ENCODE measurements at regions not wholly inside any gene's neighbourhood (a gene's known extent, or its start where the extent isn't known, plus 50 kb on each side); places are given as distances from the start of the nearest gene placed in this dataset.

DNA sequence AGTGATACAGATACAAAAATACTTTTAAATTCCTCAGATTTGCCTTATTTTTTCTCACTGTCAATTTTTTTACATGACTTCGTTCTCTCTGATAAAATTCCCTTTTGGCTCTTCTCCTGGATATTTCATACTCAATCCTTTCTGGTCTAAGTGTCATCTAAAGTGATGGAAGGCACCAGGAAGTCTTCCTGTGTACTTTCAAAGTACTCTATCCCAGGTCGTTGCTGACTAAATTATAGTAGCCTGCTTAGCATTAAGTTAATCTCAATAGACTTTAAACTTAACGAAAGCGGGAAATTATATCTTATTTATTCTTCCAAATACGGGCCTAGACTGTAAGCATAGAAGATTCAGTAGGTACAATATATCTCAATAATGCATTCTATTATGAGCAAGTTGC is 67.8 kb downstream of the CASP12 start:
- no peak for DNase-seq (ENCODE audit: low read depth)

DNA sequence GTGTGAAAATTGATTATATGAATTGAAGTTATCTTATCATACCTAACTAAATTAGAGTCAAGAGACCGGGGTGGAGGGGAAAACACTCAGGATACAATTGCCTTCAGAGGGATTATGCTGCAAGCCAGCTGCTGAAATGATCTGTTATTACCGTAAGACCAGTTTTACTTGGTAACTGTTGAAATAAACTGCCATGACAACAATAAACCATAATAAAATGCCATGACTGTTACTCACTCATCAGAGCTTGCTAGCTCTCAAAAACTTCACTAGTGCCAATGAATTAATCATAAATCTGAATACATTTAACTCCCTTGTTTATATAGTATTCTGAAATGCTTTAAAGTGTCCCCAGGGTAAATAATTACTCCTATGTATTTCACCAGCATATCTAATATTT is 68.2 kb downstream of the CASP12 start:
- peak; percentile 38 for DNase-seq (ENCODE audit: low read depth)

DNA sequence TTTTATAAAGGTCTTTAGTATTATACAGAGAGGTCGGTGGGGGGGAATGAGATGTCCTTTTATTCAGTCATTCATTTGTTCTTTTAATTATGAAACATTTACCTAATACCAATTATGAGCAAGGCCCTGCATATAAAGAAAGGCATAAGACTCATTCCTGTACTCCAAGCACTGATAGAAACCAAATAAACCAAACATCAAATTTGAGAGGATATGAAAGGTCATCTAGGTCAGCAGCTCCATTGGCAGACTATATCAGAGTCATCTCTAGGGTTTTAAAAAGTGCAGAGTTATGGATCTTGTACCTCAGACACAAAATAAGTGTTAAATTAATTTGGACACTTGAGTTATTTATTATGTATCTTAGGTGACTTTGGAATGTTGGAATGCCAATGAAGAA is 71.5 kb downstream of the CASP12 start:
- no peak for DNase-seq (ENCODE audit: low read depth)

DNA sequence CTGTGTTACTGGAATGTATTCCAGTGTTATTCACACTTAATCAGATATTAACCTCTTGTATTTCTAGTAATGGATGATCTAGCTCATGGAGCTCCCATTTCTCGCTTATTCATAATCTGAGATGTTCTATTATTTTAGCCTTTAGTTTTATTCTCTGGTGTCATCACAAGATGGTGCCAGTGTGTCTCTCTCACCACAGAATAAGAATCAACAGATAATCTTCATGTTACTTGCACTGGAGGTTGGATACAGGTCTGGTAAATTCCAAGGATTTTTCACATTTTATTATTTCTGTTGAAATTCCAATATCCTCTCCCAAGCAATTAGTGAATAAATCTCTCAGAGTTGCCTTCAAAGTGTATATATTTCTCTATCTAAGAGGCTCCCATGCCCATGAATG is 74.6 kb downstream of the CASP12 start:
- no peak for DNase-seq (ENCODE audit: low read depth)

DNA sequence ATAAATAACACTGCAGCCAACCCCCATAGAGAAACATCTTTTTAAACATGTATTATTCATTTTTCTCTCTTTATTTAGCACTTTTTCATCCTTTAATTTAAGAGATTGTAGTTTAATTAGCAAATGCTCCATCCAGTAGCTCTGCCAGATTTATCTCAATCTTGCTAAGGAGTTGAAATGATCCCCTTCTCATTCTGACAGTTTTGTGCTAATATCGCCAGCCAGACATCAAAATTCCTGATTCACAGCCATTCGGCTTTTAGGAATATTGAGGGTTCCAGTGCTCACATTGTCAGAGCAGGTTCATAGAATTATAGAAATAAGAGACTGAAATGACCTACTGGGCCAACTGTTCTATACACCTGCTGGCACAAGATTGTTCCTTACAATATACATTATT is 77.8 kb downstream of the CASP12 start:
- no peak for DNase-seq (ENCODE audit: low read depth)

DNA sequence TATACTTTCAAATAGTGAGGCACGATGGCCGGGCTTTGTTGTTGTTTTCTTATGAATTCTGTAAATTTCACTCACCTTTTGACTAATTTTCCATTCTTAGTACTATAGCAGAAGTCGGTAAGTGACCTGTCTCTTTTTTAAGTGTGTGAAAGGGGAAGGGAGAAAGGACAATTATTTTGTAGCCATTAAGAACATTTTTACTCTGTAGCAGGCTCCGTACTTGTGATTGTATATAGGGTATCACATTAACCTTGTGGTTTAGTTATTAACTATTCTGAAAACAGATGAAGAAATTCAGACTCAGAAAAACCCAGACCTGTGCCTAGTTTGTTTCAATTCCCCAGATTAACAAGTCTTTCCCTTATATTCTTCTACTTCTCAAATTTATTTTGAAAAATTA is 78.7 kb downstream of the CASP12 start:
- DNase-seq (ENCODE audit: low read depth): no peak

DNA sequence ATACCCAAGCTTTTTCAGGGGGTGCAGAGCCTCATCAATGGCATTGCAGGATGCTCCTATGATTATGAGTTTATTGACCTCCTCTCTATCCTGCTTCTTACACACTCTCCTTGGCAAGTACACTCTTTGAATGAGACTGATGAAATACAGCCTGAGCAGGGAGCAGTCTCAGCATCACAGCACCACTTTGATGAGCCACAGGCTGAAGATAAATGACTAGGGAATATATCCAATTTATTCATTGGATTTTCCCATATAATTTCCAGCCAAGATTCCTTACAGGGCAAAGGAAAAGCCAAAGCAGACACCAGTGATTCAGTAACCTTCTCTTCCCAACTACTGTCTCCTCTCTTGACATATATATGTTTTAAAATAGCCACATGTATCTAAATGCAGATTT is 79.2 kb downstream of the CASP12 start:
- no peak for DNase-seq (ENCODE audit: low read depth)

DNA sequence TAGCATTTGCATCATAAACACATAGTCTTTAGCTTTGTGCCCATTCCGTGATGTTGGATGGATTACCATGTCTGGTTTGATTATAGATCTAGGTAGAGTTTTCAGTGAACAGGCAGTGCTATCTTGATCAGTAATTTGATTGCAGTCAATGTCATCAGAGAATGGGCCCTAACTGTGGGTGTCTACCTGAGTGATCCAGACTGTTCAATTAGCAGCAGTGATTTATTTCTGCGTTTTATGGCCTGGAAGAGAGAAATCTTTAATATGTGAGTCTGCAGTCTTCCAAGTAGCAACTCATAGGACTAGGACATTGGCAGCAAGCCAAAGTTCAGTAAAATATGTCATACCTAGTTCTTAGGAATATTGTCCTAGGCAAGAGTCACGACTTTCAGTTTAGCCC is 80.3 kb downstream of the CASP12 start:
- DNase-seq (ENCODE audit: low read depth): no peak

DNA sequence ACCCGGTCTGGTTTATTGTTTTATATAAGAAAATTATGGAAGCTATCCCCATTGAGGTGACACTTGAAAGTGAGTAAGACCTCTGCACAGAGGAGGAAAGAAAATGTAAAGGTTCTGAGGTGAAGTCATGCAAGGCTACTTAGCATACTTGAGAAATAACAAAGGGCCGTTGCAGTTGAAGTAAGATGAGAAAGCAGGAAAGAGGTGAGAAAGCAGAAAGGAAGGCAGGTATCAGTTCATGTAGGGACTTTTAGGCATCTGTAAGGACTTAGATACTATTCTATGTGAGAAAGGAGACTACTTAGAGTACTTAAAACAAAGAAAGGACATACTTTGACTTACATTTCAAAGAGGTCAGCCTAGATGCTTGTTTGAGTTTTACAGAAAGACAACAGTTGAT is 84.7 kb downstream of the CASP12 start:
- DNase-seq (ENCODE audit: low read depth): no peak

DNA sequence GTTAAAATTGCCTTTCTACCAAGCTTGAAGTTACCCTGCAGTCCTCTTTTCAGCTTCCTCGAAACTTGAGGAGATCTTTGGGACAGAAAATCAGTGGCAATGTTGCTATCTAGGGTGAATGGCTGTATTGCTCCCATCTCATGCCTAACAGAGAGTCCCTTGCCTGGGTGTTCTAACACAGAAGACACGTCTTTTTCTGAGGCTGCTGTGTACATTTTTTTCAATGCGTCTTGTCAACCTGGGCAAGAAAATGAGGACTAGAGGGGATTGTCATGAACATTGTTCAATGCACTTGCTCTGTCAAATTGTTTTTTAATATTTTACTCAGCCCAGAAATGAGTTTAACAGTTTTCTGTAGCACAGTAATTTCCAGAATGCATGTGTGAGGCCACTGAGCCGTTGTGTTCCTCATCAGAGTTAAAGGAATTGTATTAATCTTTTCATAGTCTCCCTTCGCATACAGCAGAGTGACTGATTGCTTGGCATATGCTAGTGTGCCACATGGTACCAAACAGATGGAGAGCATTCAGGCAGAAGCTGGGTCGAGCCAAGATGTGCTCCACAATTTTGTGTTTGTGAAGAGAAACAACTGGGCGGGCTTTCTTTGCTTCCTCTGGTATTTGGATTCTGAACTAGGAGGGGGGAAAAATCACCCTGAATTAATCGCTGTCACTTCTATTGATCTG is 86.0 kb downstream of the CASP12 start:
- DNase-seq (ENCODE audit: low read depth): no peak

DNA sequence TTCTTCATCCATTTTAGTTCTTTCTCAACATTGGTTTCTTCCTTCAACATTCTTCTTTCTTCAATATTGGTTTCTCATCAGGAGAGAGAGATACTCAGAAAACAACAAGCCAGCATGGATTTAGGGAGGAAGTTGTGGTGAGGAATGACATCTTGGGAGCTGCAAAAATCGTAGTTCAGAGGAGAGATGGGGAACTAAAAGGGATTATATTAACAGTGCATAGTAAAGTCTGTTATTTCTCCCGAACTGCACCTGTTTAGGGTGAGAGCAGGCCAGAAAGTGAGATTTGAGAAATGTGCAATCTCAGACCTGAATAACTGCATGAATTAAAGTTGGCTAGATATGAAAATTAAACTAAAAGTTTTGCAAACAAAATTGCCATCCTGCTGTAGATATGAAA is 94.5 kb downstream of the CASP12 start:
- no peak for DNase-seq (ENCODE audit: low read depth)

DNA sequence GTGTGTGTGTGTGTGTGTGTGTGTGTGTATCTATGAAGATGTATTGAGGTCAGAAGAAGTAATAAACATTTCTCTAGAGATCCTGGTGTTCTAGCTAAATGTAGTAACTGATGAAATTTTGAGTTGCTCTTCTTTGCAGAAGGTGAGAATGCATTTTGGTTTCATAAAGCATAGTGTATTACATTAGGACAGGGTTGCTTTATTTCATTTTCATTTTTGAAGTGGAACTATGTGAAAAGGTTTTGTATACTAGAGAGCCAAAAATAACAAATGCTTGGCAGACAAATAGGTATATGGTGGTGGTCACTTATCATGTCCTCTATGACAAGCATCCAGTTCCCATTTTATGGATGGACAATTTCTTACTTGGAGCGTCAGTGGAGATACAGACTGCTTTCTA is 99.0 kb downstream of the CASP12 start:
- no peak for DNase-seq (ENCODE audit: low read depth)

DNA sequence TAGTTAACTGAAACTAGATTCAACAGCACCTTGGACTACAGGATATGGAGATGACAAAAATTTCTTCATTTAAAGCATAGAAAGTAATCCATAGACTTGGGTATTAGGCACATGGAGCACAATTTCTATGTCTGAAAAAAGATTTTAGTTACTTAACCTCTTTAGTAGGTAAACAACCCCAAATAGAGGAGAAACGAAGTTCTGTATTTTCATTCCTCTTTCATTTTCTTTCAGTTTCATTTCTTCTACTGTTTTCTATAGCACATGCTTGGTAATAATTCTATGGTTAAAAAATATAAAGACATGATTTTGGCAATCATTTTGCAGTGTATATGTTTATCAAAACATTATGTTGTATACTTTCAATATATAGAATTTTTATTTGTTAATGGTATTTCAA is 99.5 kb downstream of the CASP12 start:
- no peak for DNase-seq (ENCODE audit: low read depth)

DNA sequence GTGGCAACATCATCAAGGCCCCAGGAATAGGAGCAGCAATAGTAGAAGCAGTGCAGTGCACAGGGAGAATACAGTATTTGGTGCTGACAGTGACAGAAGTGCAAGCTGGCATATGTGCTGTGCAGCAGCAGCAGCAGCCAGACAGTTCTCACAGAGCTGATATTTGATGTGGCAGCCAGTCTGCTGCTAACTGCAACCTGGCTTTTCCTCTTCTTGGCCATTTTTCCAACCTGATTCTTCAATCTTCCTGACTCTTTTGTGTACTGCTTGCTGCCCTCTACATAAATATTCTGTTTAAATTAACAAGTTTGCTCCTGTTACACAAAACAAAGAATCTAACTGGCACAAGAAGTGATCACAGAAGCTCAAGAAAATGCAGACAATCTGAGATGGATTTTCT is 102.0 kb downstream of the CASP12 start:
- no peak for DNase-seq (ENCODE audit: low read depth)

DNA sequence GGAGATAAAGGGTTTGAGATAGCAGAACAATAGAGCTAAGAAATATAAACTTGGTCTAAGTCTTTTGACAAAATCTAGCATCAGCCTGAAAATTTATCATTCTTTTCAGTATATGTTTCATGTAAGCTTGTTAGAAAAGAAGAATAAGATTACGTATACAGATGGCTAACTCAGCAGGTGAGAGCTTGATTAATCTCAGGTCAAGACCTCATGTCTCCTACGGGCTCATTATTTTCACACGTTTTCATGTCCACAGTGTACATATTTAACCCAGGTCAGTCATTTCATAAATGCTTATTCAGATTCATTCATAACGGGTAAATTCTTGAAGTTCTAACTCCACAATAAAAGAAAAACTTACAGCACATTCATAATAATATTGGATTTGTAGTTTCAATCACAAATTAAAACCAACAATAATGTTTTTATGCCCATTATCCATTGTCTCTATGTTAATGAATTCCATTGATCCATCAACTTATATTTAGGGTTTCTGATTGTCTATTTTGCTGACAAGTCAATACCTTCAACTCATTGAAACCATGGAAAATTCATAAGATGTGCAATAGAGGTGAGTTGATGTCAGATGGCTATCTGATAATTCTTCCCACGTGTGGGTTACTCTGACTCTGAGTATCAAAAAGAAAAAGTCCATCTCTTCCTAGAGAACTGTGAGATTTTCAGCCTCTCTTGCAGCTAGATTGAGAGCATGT is 102.6 kb downstream of the CASP12 start:
- DNase-seq (ENCODE audit: low read depth): no peak

DNA sequence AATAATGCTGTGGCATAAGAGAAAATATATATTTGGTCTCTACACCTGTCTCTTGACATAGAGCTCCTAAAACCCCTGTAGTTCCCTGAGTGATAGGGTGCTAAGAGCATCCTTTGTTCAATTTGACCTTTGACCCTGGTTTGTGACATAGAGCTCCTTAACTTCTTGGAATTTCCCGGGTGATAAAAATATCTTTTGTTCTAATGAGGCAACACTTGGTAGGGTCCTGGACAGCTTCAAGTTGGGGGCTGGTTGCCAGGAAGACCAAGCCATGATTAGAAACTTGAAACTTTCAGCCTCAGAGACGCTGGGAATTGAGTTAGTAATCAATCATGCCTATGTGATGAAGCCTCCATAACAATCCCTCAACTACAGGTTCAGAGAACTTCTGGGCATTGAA is 105.4 kb downstream of the CASP12 start:
- DNase-seq (ENCODE audit: low read depth): no peak

DNA sequence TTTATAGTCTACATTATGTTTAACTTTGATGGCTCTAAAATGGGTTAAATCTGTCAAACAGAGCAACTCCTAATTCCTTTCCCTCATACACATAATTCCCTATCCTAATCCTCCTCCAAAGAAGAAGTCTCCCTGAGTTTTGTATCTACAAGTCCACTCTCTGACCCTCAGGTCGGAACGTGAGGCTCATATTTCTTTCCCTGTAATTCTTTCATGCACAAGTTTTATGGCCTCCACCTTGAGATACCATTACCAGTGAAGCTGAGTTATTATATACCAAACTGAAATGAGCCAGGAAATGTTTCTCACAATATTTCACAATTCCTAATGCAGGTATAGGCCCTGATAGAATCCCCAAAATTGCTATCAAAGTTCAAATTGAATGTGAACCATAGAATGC is 106.4 kb downstream of the CASP12 start:
- no peak for DNase-seq (ENCODE audit: low read depth)

DNA sequence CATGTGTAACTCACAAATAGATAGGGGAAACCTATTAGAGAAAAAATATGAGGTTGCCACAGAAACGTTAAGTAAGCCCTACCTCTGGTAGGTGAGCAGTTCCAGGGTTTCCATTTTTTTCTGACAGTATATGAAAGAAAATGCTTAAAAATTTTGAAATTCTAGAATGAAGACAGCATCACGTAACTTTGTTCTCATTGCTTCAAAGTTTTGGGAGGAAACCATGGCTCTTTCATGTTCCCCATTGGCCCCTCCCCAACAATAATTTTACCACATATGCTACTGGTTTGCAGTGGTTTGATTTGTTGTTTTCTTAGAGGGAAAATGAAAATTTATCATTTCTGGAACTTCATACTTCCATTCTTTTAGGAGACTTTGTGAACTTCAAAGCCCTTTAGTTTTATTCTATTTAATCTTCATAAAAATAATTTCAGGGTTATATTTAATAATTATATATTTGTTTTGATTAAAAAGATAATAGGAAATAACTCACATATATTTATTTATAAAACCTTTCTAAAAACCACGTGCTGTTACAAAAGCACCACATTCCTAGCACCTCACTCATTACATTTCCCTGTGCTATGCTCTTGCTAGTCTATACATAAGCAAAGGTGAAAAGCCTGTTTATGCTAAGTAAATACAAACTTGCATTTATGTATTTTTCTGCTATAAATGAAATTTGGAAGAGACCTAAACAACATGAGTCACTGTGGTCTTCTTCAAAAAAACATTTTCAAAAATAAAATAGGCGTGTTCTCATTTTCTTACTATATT is 113.4 kb downstream of the CASP12 start:
- no peak for DNase-seq (ENCODE audit: low read depth)

DNA sequence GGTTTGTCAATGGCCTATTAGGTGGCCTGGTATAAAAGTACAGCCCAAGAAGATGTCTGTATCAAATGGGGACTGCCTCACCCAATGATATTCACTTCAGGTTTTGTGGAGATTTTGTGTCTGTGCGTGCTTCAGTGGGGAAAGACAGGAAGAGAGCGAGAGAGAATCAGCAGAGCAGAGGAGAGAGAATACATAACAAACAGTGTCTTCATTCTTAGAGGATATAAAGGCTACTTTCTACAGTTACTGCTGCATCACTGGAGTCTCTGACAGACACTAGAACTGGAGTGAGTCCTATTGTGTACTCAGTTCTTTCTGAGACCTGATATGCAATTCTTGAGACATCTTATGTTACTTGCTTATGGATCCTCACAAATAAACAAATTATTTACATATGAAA is 115.0 kb downstream of the CASP12 start:
- no peak for DNase-seq (ENCODE audit: low read depth)

DNA sequence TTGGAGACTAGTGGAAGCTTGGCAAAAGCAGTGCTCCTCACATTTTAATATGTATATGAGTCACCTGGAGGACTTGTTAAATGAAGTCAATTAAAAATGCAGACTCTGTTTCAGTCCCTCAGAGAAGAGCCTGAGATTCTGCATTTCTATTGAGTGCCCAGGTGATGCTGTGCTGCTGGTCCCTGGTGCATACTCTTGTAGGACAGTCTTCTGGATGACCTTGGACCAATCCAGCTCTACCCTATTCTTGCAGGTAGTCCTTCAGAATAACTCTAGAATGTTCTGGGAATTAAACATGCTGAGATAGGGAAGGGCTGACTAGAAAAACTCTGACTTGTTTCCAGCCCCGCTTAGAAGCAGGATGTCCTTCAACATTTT is 115.9 kb downstream of the CASP12 start:
- DNase-seq (ENCODE audit: low read depth): no peak

DNA sequence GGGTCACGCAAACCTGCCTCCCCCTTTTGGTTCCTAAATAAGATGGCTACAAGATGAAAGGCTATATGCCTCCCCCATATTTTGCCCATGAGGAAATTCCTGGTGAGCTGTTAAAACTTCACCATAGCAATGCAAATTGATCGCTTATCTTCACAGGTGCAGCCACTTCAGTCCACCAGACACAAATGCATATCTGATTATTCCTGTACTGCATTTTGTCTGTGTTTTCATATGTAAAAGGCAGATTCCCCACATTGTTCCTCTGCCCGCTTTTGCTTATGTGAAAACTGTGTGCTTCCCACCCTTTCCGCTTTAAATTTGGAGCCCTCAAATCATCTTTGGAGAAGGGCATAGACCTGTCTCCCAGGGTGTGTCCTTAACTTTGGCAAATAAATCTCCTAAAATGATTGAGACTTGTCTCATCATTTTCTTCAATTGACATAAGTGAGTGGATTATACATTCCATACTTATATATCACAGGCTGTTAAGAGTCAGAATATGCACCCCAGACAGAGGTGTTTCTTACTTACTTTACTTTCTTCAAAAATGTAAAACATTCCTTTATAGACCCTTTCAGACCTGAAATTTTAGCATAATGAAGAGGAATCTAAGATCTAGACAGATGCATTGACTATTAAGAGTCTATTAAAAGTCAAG is 116.4 kb downstream of the CASP12 start:
- no peak for DNase-seq (ENCODE audit: low read depth)

DNA sequence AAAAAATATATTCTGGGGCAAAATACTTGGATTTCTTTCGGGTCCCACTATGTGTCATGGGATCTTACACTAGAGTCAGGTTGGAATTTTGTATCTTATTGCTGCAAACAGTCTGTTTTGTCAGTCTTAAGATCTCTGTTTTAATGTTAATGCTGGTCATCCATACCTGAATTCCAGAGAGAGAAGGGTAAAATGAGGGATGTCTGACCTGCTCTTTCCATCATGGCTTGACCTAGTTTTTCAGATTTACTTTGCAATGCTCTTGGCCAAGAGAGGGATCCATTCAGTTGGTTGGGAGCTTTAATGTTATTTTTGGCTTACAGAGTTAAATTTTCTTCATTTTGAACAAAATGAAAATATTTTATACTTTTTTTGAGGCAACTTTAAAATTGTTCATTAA is 117.2 kb downstream of the CASP12 start:
- DNase-seq (ENCODE audit: low read depth): no peak

Data from HS-5 (cell line).